SK-N-SH (cell line): ENCODE measurements at regions not wholly inside any gene's neighbourhood (a gene's known extent, or its start where the extent isn't known, plus 50 kb on each side); places are given as distances from the start of the nearest gene placed in this dataset.

Experiments used
- CTCF ChIA-PET: fragments of 300-600, 350-600 bp; formaldehyde crosslinking; extraction: SDS; loops from one replicate; lab custom pipeline; 2021; lab: Yijun Ruan, JAX
- POLR2A ChIA-PET: fragments of 350-600 bp; sonication (Branson Sonifier 250); formaldehyde crosslinking; extraction: SDS; loops from one replicate; lab custom pipeline; 2020; ENCODE audit warnings: antibody characterized with exemption, inconsistent platforms; lab: Yijun Ruan, JAX
- DNase-seq: peaks from one replicate; pipeline ENCODE4 v3.0.0; 2012
- H2AFZ ChIP-seq: fragments of 200-600 bp; sonication (generic); 2 replicates; pipeline ENCODE4 v1.8.1; 2016; ENCODE audit warnings: antibody characterized with exemption, mild to moderate bottlenecking, low read depth
- H3F3A ChIP-seq: fragments of 200-600 bp; sonication (generic); replicated peaks from 2 replicates; pipeline ENCODE3; 2016; ENCODE audit warnings: antibody characterized with exemption, mild to moderate bottlenecking; ENCODE audit not compliant: insufficient read depth
- H3K27ac ChIP-seq, 2 experiments: fragments of 200-500 bp in 1 of 2; fragments of 200-600 bp in 1 of 2; sonication (Bioruptor generic) in 1 of 2; sonication (generic), shearing (Covaris generic) in 1 of 2; 2 replicates each; pipeline versions ENCODE4 v1.5.1 to v1.6.1; 2014 to 2016; ENCODE audit warnings: low read depth in 2 of 2, inconsistent platforms in 1 of 2, low read length in 1 of 2, mild to moderate bottlenecking in 1 of 2, mixed read lengths in 1 of 2
- H3K27me3 ChIP-seq: fragments of 200-600 bp; sonication (generic), shearing (Covaris generic); 2 replicates; pipeline ENCODE4 v1.6.1; 2016; ENCODE audit warnings: mixed run types; ENCODE audit not compliant: insufficient read depth
- H3K36me3 ChIP-seq, 2 experiments: fragments of 200-500 bp in 1 of 2; fragments of 200-600 bp in 1 of 2; sonication (Bioruptor generic) in 1 of 2; sonication (generic) in 1 of 2; replicated peaks in 1 of 2; 2 replicates each; pipeline versions ENCODE3 to v1.5.1; 2014 to 2016; ENCODE audit warnings: low read length in 1 of 2, mild to moderate bottlenecking in 1 of 2; ENCODE audit not compliant: insufficient read depth in 2 of 2, control insufficient read depth in 1 of 2
- H3K4me1 ChIP-seq, 2 experiments: fragments of 200-500 bp in 1 of 2; fragments of 200-600 bp in 1 of 2; sonication (Bioruptor generic) in 1 of 2; sonication (generic), shearing (Covaris generic) in 1 of 2; 2 replicates each; pipeline versions ENCODE4 v1.5.1 to v1.6.1; 2014 to 2016; ENCODE audit warnings: low read depth in 1 of 2, low read length in 1 of 2, mixed run types in 1 of 2; ENCODE audit not compliant: insufficient read depth in 2 of 2, control insufficient read depth in 1 of 2
- H3K4me2 ChIP-seq: fragments of 200-600 bp; sonication (generic), shearing (Covaris generic); 2 replicates; pipeline ENCODE4 v1.6.1; 2017; ENCODE audit warnings: mixed run types
- H3K4me3 ChIP-seq, 2 experiments: fragments of 200-500 bp in 1 of 2; fragments of 200-600 bp in 1 of 2; sonication (Bioruptor generic) in 1 of 2; sonication (generic), shearing (Covaris generic) in 1 of 2; 2 replicates each; pipeline versions ENCODE4 v1.5.1 to v1.8.1; 2014 to 2016; ENCODE audit warnings: low read depth in 2 of 2, inconsistent platforms in 1 of 2, low read length in 1 of 2, mild to moderate bottlenecking in 1 of 2, mixed read lengths in 1 of 2, moderate library complexity in 1 of 2
- H3K79me2 ChIP-seq: fragments of 200-600 bp; sonication (generic); 2 replicates; pipeline ENCODE4 v1.8.1; 2017; ENCODE audit warnings: mild to moderate bottlenecking; ENCODE audit not compliant: insufficient read depth
- H3K9ac ChIP-seq: fragments of 200-600 bp; sonication (generic); 2 replicates; pipeline ENCODE4 v1.6.1; 2017; ENCODE audit warnings: mixed run types
- H3K9me2 ChIP-seq: fragments of 200-600 bp; sonication (generic); 2 replicates; pipeline ENCODE4 v1.6.1; 2017; ENCODE audit warnings: mixed run types
- H3K9me3 ChIP-seq: fragments of 200-600 bp; sonication (generic); 2 replicates; pipeline ENCODE4 v1.6.1; 2017; ENCODE audit warnings: mixed run types, mild to moderate bottlenecking, moderate library complexity
- H4K20me1 ChIP-seq: fragments of 200-600 bp; sonication (generic); 2 replicates; pipeline ENCODE4 v1.6.1; 2017; ENCODE audit warnings: mild to moderate bottlenecking, mixed run types; ENCODE audit not compliant: insufficient read depth
- CTCF ChIP-seq: fragments of 200-600 bp; sonication (generic); IDR thresholded peaks from 2 replicates; pipeline ENCODE4 v1.6.1; 2017; ENCODE audit warnings: antibody characterized with exemption, mild to moderate bottlenecking, moderate library complexity
- ELF1 ChIP-seq: IDR thresholded peaks from 2 replicates; pipeline ENCODE4 v1.4.0; 2012
- FOSL2 ChIP-seq: IDR thresholded peaks from 2 replicates; pipeline ENCODE4 v1.4.0; 2012; ENCODE audit warnings: low read depth, mild to moderate bottlenecking, moderate library complexity, borderline replicate concordance
- GATA2 ChIP-seq: sonication (generic); formaldehyde crosslinking; IDR thresholded peaks from 2 replicates; pipeline ENCODE4 v1.5.0; 2020; ENCODE audit warnings: mild to moderate bottlenecking, missing genetic modification reagents
- JUND ChIP-seq: IDR thresholded peaks from 2 replicates; pipeline ENCODE4 v1.4.0; 2012
- MEF2A ChIP-seq: IDR thresholded peaks from 2 replicates; pipeline ENCODE4 v1.4.0; 2012; ENCODE audit warnings: low read depth, borderline replicate concordance
- MXI1 ChIP-seq: IDR thresholded peaks from 2 replicates; pipeline ENCODE4 v1.6.1; 2012; ENCODE audit warnings: mild to moderate bottlenecking, low read depth, low read length, improper control_type of control experiment
- NFIC ChIP-seq: IDR thresholded peaks from 2 replicates; pipeline ENCODE4 v1.4.0; 2012; ENCODE audit warnings: borderline replicate concordance
- NRF1 ChIP-seq: IDR thresholded peaks from 2 replicates; pipeline ENCODE4 v1.6.1; 2012; ENCODE audit warnings: low read depth, mild to moderate bottlenecking, low read length
- RCOR1 ChIP-seq: fragments of 150-350 bp; IDR thresholded peaks from 2 replicates; pipeline ENCODE4 v1.6.1; 2017; ENCODE audit warnings: antibody characterized with exemption, low read length
- REST ChIP-seq: IDR thresholded peaks from 2 replicates; pipeline ENCODE4 v1.6.1; 2012; ENCODE audit warnings: mild to moderate bottlenecking, low read depth, low read length, moderate library complexity
- RFX5 ChIP-seq: IDR thresholded peaks from 2 replicates; pipeline ENCODE4 v1.6.1; 2012; ENCODE audit warnings: mild to moderate bottlenecking, improper control_type of control experiment, low read length
- SMC3 ChIP-seq: IDR thresholded peaks from 2 replicates; pipeline ENCODE4 v1.6.1; 2012; ENCODE audit warnings: low read depth, low read length, improper control_type of control experiment
- YY1 ChIP-seq: IDR thresholded peaks from 2 replicates; pipeline ENCODE4 v1.4.0; 2012; ENCODE audit warnings: low read depth, mild to moderate bottlenecking
- WGBS: methylation state at CpG from one replicate; pipeline ENCODE4 v1.1.6; 2017; ENCODE audit warnings: low lambda C conversion rate; 5-methylcytosine and 5-hydroxymethylcytosine counted together
- TF ChIP-seq, protein P1 (sequence below): IDR thresholded peaks from 2 replicates; pipeline ENCODE4; 2012
- TF ChIP-seq, protein P2 (sequence below): IDR thresholded peaks from 2 replicates; pipeline ENCODE4 v1.4.0; 2012; ENCODE audit warnings: low read depth, borderline replicate concordance

DNA sequence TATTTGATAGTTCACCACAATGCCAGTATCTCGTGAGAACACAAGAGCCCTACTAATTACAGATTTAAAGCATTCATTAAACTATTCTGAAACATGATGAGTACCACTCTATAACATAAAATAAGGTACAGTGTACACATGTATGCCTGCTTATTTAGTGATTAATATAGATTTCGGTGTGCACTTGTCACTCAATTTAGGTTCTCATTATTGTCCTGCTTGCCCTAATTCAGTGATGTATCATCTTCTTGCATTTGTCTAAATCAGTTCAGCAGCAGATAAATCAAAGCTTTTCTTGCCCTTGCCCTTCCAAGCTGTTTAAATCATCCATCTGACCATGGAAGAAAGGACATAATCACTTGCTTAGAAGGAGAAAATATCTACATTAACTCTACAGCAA is 359.7 kb downstream of the GXYLT1 start:
- Histone ChIP-seq H3K27ac (no peak overlapping the region), H3K9me3 (no peaks in the 10 kb centered on the region), H3F3A (no peaks in the 10 kb centered on the region), H3K79me2 (no peaks in the 10 kb centered on the region), H3K9ac (no peak overlapping the region), H3K9me2 (no peaks in the 10 kb centered on the region), H2AFZ (no peak overlapping the region), H3K36me3 (no peaks in the 10 kb centered on the region), H3K27me3 (no peaks in the 10 kb centered on the region), H4K20me1 (no peaks in the 10 kb centered on the region), H3K4me2 (no peak overlapping the region), H3K4me3 (no peak overlapping the region), H3K4me1 (peaks cover 0 to 7% of the 10 kb centered on the region in 2 experiments; a peak in 1 of 4 replicates)
- no peak for TF ChIP-seq YY1
- no peak for TF ChIP-seq RFX5
- no peak for TF ChIP-seq SMC3
- TF ChIP-seq, protein P1, sequence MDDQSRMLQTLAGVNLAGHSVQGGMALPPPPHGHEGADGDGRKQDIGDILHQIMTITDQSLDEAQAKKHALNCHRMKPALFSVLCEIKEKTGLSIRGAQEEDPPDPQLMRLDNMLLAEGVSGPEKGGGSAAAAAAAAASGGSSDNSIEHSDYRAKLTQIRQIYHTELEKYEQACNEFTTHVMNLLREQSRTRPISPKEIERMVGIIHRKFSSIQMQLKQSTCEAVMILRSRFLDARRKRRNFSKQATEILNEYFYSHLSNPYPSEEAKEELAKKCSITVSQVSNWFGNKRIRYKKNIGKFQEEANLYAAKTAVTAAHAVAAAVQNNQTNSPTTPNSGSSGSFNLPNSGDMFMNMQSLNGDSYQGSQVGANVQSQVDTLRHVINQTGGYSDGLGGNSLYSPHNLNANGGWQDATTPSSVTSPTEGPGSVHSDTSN, result no peak
- TF ChIP-seq, protein P2, sequence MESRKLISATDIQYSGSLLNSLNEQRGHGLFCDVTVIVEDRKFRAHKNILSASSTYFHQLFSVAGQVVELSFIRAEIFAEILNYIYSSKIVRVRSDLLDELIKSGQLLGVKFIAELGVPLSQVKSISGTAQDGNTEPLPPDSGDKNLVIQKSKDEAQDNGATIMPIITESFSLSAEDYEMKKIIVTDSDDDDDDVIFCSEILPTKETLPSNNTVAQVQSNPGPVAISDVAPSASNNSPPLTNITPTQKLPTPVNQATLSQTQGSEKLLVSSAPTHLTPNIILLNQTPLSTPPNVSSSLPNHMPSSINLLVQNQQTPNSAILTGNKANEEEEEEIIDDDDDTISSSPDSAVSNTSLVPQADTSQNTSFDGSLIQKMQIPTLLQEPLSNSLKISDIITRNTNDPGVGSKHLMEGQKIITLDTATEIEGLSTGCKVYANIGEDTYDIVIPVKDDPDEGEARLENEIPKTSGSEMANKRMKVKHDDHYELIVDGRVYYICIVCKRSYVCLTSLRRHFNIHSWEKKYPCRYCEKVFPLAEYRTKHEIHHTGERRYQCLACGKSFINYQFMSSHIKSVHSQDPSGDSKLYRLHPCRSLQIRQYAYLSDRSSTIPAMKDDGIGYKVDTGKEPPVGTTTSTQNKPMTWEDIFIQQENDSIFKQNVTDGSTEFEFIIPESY, result no peak
- no peak for TF ChIP-seq FOSL2
- TF ChIP-seq NFIC, result no peak
- no peak for TF ChIP-seq NRF1
- TF ChIP-seq MXI1, result no peak
- TF ChIP-seq GATA2 (CRISPR knock-in tag), result no peak
- no peak for TF ChIP-seq MEF2A
- ChIA-PET CTCF (no interaction called here), POLR2A (no interaction called here)
- WGBS, result 56% methylated on average over 2 of the region's 2 CpGs
- no peak for DNase-seq

GRCh38 chr12:41778934-41779333 is 365.7 kb downstream of the GXYLT1 start:
- no peaks in the 10 kb centered on the region for H3K9me3 ChIP-seq
- H3K79me2 ChIP-seq, result no peaks in the 10 kb centered on the region
- no peak overlapping the region for H3K27ac ChIP-seq
- 40% methylated on average over 2 of the region's 2 CpGs for WGBS
- H3K9ac ChIP-seq, result no peak overlapping the region
- no peaks in the 10 kb centered on the region for H3K36me3 ChIP-seq
- no peak overlapping the region for H3K4me3 ChIP-seq
- H4K20me1 ChIP-seq, result no peaks in the 10 kb centered on the region
- ChIA-PET POLR2A (no interaction called here), CTCF (no interaction called here)
- DNase-seq, result no peak
- no peak overlapping the region for H3K4me2 ChIP-seq
- H3K9me2 ChIP-seq, result no peaks in the 10 kb centered on the region
- H2AFZ ChIP-seq, result no peak overlapping the region
- peaks cover 0 to 2% of the 10 kb centered on the region in 2 experiments; a peak in 1 of 4 replicates for H3K4me1 ChIP-seq
- H3F3A ChIP-seq, result no peaks in the 10 kb centered on the region
- no peaks in the 10 kb centered on the region for H3K27me3 ChIP-seq
- TF ChIP-seq, protein P2, result no peak
- TF ChIP-seq GATA2 (CRISPR knock-in tag) (peak; percentile 59), ELF1 (no peak), REST (no peak), RCOR1 (peak; percentile 39; the same call in 1 of the 2 replicates), JUND (no peak), CTCF (no peak)
- TF ChIP-seq, protein P1, result no peak
